MM.1S (cell line): ENCODE measurements at regions not wholly inside any gene's neighbourhood (a gene's known extent, or its start where the extent isn't known, plus 50 kb on each side); places are given as distances from the start of the nearest gene placed in this dataset.

Source experiments
- EZH2phosphoT487 ChIP-seq: fragments of 300-600 bp; sonication (generic); IDR thresholded peaks from 2 replicates; pipeline ENCODE4 v1.6.1; 2018; ENCODE audit warnings: antibody characterized with exemption, low read length
- TF ChIP-seq, protein P1 (sequence below): fragments of 300-600 bp; sonication (generic); IDR thresholded peaks from 2 replicates; pipeline ENCODE4 v1.5.1; 2016; ENCODE audit warnings: antibody characterized with exemption, low read length, mixed read lengths

DNA sequence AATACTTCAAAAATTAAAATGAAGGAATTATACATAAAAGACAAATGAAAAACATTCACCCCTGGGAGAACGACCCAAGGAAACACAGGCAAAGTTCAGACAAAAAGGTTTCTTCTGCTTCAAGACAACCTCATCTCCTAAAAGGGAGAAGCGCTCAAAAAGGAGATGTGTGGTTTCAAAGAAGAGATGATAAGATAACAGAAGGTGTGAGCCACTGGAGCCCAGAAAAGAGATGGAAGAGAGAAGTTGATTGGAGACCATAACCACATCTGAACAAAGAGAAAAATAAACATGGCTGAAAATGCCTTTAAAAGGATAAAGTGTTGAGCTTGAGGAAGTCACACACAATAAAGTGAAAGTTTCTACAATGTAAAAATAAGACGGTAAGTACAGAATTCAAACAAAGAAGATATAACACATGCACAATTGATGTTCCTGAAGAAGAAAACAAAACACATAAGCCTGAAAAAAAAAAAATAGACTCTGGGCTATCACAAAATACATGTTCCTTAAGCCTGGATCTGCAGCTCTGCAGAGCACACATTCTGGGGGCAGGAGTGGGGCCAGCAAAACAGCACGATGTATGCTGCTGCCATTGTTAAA is 51.6 kb upstream of the C14orf180 start:
- TF ChIP-seq, protein P1, sequence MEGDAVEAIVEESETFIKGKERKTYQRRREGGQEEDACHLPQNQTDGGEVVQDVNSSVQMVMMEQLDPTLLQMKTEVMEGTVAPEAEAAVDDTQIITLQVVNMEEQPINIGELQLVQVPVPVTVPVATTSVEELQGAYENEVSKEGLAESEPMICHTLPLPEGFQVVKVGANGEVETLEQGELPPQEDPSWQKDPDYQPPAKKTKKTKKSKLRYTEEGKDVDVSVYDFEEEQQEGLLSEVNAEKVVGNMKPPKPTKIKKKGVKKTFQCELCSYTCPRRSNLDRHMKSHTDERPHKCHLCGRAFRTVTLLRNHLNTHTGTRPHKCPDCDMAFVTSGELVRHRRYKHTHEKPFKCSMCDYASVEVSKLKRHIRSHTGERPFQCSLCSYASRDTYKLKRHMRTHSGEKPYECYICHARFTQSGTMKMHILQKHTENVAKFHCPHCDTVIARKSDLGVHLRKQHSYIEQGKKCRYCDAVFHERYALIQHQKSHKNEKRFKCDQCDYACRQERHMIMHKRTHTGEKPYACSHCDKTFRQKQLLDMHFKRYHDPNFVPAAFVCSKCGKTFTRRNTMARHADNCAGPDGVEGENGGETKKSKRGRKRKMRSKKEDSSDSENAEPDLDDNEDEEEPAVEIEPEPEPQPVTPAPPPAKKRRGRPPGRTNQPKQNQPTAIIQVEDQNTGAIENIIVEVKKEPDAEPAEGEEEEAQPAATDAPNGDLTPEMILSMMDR = no peak
- no peak for TF ChIP-seq EZH2phosphoT487
